ENCODE measurements at regions not wholly inside any gene's neighbourhood (a gene's known extent, or its start where the extent isn't known, plus 50 kb on each side); places are given as distances from the start of the nearest gene placed in this dataset.

DNA sequence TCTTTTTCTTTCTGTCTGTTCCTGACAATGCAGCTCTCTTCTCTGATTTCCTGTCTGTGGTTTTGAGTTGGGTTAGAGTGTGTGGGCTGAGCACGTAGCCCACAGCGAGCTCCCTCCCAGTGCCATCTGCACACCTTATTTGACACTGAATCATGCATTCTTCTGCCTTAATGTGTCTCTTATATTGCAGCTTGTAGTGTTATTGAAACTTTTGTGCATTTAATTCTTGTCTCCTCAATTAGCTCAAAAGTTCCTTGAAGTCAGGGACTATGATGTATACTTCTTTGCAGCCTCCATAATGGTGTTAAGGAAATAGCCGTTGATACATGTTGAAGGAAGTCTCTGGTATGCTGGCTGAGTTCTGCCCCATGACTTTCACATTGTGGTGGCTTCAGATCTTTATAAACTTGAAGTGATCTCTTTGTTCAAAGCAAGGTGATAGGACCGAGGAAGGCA lies 576.2 kb upstream of the CLINT1 start:
- DNase-seq, result no peak

DNA sequence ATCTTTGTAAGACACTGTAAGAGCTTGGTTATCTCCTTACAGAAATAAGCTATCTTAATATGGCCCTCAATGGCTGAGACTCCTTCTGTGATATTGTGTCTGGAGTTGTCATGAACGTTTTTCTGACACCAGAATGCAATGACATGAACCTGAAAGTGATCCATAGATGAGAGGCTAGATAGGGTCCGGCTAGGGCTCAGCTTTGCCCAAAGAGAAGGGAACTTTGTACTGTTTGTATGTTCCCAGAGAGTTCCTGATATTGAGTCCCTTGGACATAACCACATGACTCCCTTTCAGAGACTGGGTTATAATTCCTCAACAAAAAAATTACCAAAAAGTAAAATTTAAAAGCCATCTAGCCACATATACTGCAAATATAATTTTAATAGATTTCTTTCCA lies 575.8 kb upstream of the CLINT1 start:
- no peak for DNase-seq

DNA sequence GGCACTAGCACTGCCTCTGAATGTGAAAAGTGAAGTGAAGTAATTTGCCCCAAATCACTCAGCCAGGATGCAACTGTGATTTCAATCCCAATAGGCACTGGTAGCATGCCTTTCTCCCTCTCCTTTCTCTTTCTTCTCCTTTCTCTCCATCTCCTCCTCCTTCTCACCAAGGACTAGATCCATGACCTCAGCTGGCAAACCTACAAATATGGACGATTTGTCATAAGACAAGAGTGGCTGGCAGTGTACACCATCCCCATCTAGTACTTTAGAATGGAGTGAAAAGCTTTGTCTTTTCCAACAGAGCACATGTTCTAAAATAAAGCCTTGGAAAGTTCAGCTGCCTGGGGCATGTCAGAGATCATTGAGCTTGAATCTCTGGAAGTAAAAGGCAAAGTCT lies 574.7 kb upstream of the CLINT1 start:
- DNase-seq, result no peak

- DNase-seq, result no peak
These were observed 572.6 kb upstream of the CLINT1 start for GRCh38 chr5:158431369-158432029.

- no peak for DNase-seq
These were observed 571.8 kb upstream of the CLINT1 start for GRCh38 chr5:158430798-158431167.

GRCh38 chr5:158430166-158430797 lies 571.3 kb upstream of the CLINT1 start:
- DNase-seq, result no peak

GRCh38 chr5:158429564-158429963 lies 570.6 kb upstream of the CLINT1 start:
- DNase-seq, result no peak

GRCh38 chr5:158423623-158424200 lies 564.8 kb upstream of the CLINT1 start:
- DNase-seq, result no peak

- DNase-seq, result no peak
These were observed 563.9 kb upstream of the CLINT1 start for GRCh38 chr5:158422653-158423515.

DNA sequence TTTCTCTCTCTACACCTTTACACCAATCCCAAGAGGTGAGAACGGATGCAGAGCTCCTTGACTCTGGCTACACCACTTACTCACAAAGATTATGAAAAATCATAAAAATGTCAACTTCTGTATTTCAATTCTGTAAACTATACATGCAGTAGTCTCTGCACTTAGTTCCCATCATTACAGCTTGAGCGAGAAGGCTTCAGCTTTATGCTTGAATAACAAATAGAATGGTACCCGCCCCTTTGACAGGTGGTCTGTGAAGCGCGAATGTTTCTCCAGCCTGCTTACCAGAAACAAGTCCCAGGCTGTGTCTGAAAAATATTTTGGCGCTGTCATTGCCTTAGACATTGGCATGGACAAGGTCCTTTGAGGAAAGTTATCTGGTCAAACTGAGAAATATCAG lies 562.4 kb upstream of the CLINT1 start:
- DNase-seq, result no peak

DNA sequence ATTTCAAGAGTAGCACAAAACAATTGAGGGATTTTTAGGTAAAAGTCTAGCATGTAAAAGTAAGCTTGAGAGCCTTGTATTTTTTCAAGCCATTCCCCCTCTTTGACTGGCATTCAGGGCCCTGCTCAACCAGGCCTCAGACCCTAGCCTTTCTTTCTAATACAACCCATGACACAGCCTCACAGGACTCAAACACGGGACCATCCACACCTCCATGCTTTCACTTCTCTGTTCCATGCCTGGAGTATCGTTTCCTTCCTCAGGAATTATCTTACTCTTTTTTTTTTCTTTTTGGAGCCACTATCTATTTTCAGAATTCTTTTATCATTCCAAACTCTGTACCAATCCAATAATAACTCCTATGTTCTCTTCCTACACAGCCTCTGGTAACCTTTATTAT lies 560.2 kb upstream of the CLINT1 start:
- DNase-seq, result no peak

- DNase-seq, result no peak
These were observed 555.8 kb upstream of the CLINT1 start for GRCh38 chr5:158414780-158415179.

GRCh38 chr5:158414333-158414762 lies 555.4 kb upstream of the CLINT1 start:
- DNase-seq, result no peak

DNA sequence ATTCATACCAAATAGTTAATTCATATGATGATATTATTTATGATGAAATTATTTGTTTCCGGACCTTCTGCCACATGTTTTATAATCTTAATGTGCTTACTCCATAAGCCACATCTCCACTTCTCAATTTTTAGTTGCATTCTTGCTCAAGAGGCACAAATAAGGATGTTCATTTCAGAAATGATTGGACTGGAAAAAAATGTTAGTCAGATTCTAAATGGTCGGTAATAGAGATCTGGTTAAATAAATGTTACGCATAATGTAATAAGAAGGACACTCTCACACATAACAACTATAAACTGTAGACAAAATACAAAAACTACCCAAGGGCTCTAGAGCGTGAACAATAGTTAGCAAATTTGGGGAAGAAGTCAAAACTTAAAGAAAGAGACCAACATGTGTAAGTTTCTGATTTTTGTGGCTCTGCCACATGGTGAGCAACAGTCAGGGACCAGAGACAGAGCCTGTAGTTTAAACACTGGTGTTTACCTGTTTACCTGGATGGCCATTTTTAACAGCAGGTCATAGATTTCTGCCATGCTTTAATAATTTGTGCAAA lies 554.3 kb upstream of the CLINT1 start:
- no peak for DNase-seq

DNA sequence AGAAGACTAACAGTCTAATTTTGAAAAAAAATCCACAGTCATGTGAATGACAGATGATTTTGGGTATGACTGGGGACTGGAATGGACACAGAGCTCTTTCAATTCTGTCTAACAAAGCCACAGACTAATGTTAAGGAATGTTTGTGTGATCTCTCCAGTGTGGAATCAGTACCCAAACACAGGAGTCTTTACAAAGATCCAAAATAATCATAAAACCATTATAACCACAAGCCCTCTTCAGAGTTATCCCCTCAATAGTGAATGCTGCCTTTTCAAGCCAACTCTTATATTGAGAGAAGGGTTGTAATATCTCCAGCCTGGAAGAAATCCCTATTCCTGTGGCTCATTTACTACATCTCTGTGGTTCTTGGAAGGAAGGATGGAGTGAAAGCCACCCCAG lies 552.0 kb upstream of the CLINT1 start:
- DNase-seq, result no peak

- no peak for DNase-seq
These were observed 550.6 kb upstream of the CLINT1 start for GRCh38 chr5:158409507-158409906.

GRCh38 chr5:158407824-158408195 lies 548.9 kb upstream of the CLINT1 start:
- no peak for DNase-seq

- no peak for DNase-seq
These were observed 548.2 kb upstream of the CLINT1 start for GRCh38 chr5:158406884-158407823.

- DNase-seq, result no peak
These were observed 539.6 kb upstream of the CLINT1 start for GRCh38 chr5:158398360-158399201.

- DNase-seq, result no peak
These were observed 538.3 kb upstream of the CLINT1 start for GRCh38 chr5:158397278-158397677.

DNA sequence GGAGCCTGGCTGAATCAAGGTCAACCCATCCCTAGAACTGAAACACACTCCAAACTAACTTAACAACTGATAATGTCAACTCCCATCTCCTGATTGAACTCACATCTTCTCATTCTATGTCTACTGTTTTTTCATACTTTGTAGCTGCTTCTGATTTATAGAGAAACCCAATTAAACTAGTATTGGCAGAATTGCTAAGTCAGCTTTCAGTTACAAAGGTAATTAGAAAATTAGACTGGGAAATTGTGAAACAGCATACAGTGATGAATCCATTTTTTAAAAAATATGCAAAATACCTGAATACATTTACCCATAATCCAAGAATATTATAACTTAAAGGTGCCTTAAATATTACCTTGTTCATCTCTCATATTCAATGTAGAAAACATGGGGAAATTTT lies 535.2 kb upstream of the CLINT1 start:
- no peak for DNase-seq
